HEK293 (cell line): ENCODE measurements at regions not wholly inside any gene's neighbourhood (a gene's known extent, or its start where the extent isn't known, plus 50 kb on each side); places are given as distances from the start of the nearest gene placed in this dataset.

Experiments used
- CTCF ChIA-PET: fragments of 350-600 bp; formaldehyde crosslinking; extraction: SDS; loops from one replicate; lab custom pipeline; 2021; ENCODE audit warnings: antibody characterized with exemption; lab: Yijun Ruan, JAX
- POLR2A ChIA-PET: fragments of 300-600 bp; formaldehyde crosslinking; extraction: SDS; loops from one replicate; lab custom pipeline; 2020; ENCODE audit warnings: antibody characterized with exemption, inconsistent platforms; lab: Yijun Ruan, JAX
- H3K27ac ChIP-seq: fragments of 200-500 bp; sonication (Bioruptor generic); 2 replicates; pipeline ENCODE4 v1.5.1; 2014; ENCODE audit warnings: low read depth, low read length, control low read depth, inconsistent platforms; ENCODE audit errors: extremely low read depth
- H3K36me3 ChIP-seq, 2 experiments: fragments of 200-500 bp in 1 of 2; sonication (Bioruptor generic) in 1 of 2; 1 replicate in 1 of 2; 2 replicates in 1 of 2; pipeline ENCODE4 v1.5.1; 2014 to 2017; ENCODE audit warnings: inconsistent platforms in 2 of 2, low read length in 2 of 2; ENCODE audit not compliant: control insufficient read depth in 2 of 2, insufficient read depth in 1 of 2
- H3K4me1 ChIP-seq: fragments of 200-500 bp; sonication (Bioruptor generic); 2 replicates; pipeline ENCODE4 v1.5.1; 2014; ENCODE audit warnings: mild to moderate bottlenecking, low read length, inconsistent platforms; ENCODE audit not compliant: control insufficient read depth, insufficient read depth
- H3K4me3 ChIP-seq: 2 replicates; pipeline ENCODE4 v1.5.1; 2011; ENCODE audit warnings: low read depth, mild to moderate bottlenecking, control low read depth, low read length, moderate library complexity
- H3K9me3 ChIP-seq: fragments of 200-500 bp; sonication (Bioruptor generic); 2 replicates; pipeline ENCODE4 v1.5.1; 2014; ENCODE audit warnings: low read depth, low read length, inconsistent platforms; ENCODE audit not compliant: control insufficient read depth, insufficient read depth
- HIC1 ChIP-seq: fragments of 450-650 bp; formaldehyde crosslinking; IDR thresholded peaks from 2 replicates; pipeline ENCODE4 v1.5.1; 2016; ENCODE audit warnings: missing biosample characterization, missing genetic modification characterization
- KLF17 ChIP-seq: fragments of 450-650 bp; formaldehyde crosslinking; IDR thresholded peaks from 2 replicates; pipeline ENCODE4 v1.5.1; 2016; ENCODE audit warnings: missing biosample characterization, missing genetic modification characterization
- ZBTB11 ChIP-seq: fragments of 450-650 bp; formaldehyde crosslinking; conservative IDR thresholded peaks from 2 replicates; pipeline ENCODE4 v1.5.1; 2016; ENCODE audit warnings: low read depth, missing biosample characterization, missing genetic modification characterization
- ZBTB21 ChIP-seq: fragments of 450-650 bp; formaldehyde crosslinking; IDR thresholded peaks from 2 replicates; pipeline ENCODE4 v1.5.1; 2017; ENCODE audit warnings: missing biosample characterization, missing genetic modification characterization
- ZNF112 ChIP-seq: fragments of 450-650 bp; formaldehyde crosslinking; IDR thresholded peaks from 2 replicates; pipeline ENCODE4 v1.5.0; 2017; ENCODE audit warnings: missing biosample characterization, missing genetic modification characterization
- ZNF114 ChIP-seq: fragments of 450-650 bp; formaldehyde crosslinking; IDR thresholded peaks from 2 replicates; pipeline ENCODE4 v1.5.0; 2017; ENCODE audit warnings: missing biosample characterization, missing genetic modification characterization
- ZNF174 ChIP-seq: fragments of 450-650 bp; formaldehyde crosslinking; IDR thresholded peaks from 2 replicates; pipeline ENCODE4 v1.5.0; 2017; ENCODE audit warnings: missing biosample characterization, mild to moderate bottlenecking, missing genetic modification characterization
- ZNF202 ChIP-seq: fragments of 450-650 bp; formaldehyde crosslinking; IDR thresholded peaks from 2 replicates; pipeline ENCODE4 v1.5.1; 2016; ENCODE audit warnings: missing biosample characterization, missing genetic modification characterization, borderline replicate concordance
- ZNF211 ChIP-seq: fragments of 450-650 bp; formaldehyde crosslinking; IDR thresholded peaks from 2 replicates; pipeline ENCODE4 v1.5.1; 2016; ENCODE audit warnings: low read depth, missing biosample characterization, missing genetic modification characterization
- ZNF280D ChIP-seq: fragments of 450-650 bp; formaldehyde crosslinking; IDR thresholded peaks from 2 replicates; pipeline ENCODE4 v1.5.1; 2016; ENCODE audit warnings: missing biosample characterization, missing genetic modification characterization
- ZNF311 ChIP-seq: fragments of 450-650 bp; formaldehyde crosslinking; IDR thresholded peaks from 2 replicates; pipeline ENCODE4 v1.5.1; 2017; ENCODE audit warnings: missing biosample characterization, missing genetic modification characterization, borderline replicate concordance
- ZNF341 ChIP-seq: fragments of 450-650 bp; formaldehyde crosslinking; IDR thresholded peaks from 2 replicates; pipeline ENCODE4; 2016; ENCODE audit warnings: low read depth, missing biosample characterization, missing genetic modification characterization
- ZNF423 ChIP-seq: fragments of 450-650 bp; formaldehyde crosslinking; IDR thresholded peaks from 2 replicates; pipeline ENCODE4 v1.5.1; 2016; ENCODE audit warnings: missing biosample characterization, missing genetic modification characterization
- ZNF473 ChIP-seq: fragments of 450-650 bp; formaldehyde crosslinking; IDR thresholded peaks from 2 replicates; pipeline ENCODE4 v1.5.1; 2017; ENCODE audit warnings: missing biosample characterization, missing genetic modification characterization
- ZNF544 ChIP-seq: fragments of 450-650 bp; formaldehyde crosslinking; IDR thresholded peaks from 2 replicates; pipeline ENCODE4 v1.5.0; 2017; ENCODE audit warnings: missing biosample characterization, missing genetic modification characterization
- ZNF600 ChIP-seq: fragments of 450-650 bp; formaldehyde crosslinking; IDR thresholded peaks from 2 replicates; pipeline ENCODE4 v1.5.1; 2016; ENCODE audit warnings: missing biosample characterization, missing genetic modification characterization
- ZNF621 ChIP-seq: fragments of 450-650 bp; formaldehyde crosslinking; IDR thresholded peaks from 2 replicates; pipeline ENCODE4 v1.5.1; 2017; ENCODE audit warnings: missing biosample characterization, missing genetic modification characterization
- ZNF677 ChIP-seq: fragments of 450-650 bp; IDR thresholded peaks from 2 replicates; pipeline ENCODE4 v1.5.0; 2018; ENCODE audit warnings: missing biosample characterization, mild to moderate bottlenecking, missing genetic modification characterization, moderate library complexity

- TF ChIP-seq ZNF423 (tag by site-specific recombination) (no peak), ZNF621 (tag by site-specific recombination) (no peak), ZNF677 (no peak), ZNF114 (tag by site-specific recombination) (no peak), ZNF311 (tag by site-specific recombination) (no peak), HIC1 (tag by site-specific recombination) (no peak), ZNF341 (tag by site-specific recombination) (no peak), ZNF544 (no peak), ZNF112 (tag by site-specific recombination) (no peak), ZNF174 (tag by site-specific recombination) (no peak), ZNF211 (tag by site-specific recombination) (no peak), ZNF473 (tag by site-specific recombination) (no peak), ZNF600 (tag by site-specific recombination) (no peak), ZNF202 (tag by site-specific recombination) (no peak), ZBTB21 (tag by site-specific recombination) (no peak), ZNF280D (tag by site-specific recombination) (no peak), KLF17 (tag by site-specific recombination) (no peak), ZBTB11 (tag by site-specific recombination) (no peak)
- TF ChIP-seq, all 188 proteins: peak for 0
- CTCF ChIA-PET = interaction anchor here (0.5 kb wide), 1 partner anchor 1355 kb away, joined by 3 read pairs; no protein-coding TSS in a partner anchor
- Histone ChIP-seq H3K4me3 (no peak overlapping the region), H3K9me3 (no peaks in the 10 kb centered on the region), H3K27ac (no peak overlapping the region), H3K36me3 (no peaks in the 10 kb centered on the region), H3K4me1 (no peaks in the 10 kb centered on the region)
- POLR2A ChIA-PET = no interaction called here
These were observed 281.1 kb upstream of the NCKAP5 start for GRCh38 chr2:133849341-133849740.
